Activated naive CD4-positive, alpha-beta T cell treated with anti-CD3 and anti-CD28 coated beads, Interleukin-2, amount 50 U/mL, for 16 hours (primary cell): ENCODE measurements at regions not wholly inside any gene's neighbourhood (a gene's known extent, or its start where the extent isn't known, plus 50 kb on each side); places are given as distances from the start of the nearest gene placed in this dataset.
"Not testable (repeated sequence)": the region's sequence is repeated elsewhere in the genome, so short reads cannot be mapped to it uniquely, and the experiment has no call there.

Experiments
- DNase-seq: peaks from one replicate; pipeline ENCODE4 v3.0.0-alpha.2; 2020

- no peak for DNase-seq
These were observed 152.2 kb downstream of the LIPI start for GRCh38 chr21:14058566-14058965.

GRCh38 chr21:14057841-14058481, 152.8 kb downstream of the LIPI start:
- DNase-seq = not testable (repeated sequence)

- DNase-seq = no peak
These were observed 153.4 kb downstream of the LIPI start for GRCh38 chr21:14057313-14057712.

DNA sequence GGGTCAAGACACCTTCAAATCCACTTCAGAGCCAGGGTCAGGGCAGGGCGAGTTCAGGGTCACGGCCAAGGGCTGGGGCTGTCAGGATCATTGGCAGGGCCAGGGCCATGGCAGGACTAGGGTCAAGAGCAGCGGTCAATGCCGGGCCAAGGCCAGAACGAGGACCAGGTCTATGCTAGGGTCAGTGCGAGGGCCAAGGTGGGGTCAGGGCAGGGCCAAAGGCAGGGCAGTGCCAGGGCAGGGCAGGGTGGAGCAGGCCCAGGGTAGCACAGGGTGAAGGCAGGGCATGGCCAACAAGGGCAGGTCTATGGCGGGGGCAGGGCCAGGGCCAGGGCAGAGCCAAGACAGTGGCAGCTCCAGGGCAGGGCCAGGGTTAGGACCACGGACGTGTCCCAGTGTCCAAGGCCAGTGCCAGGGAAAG, 154.0 kb downstream of the LIPI start:
- DNase-seq = no peak

DNA sequence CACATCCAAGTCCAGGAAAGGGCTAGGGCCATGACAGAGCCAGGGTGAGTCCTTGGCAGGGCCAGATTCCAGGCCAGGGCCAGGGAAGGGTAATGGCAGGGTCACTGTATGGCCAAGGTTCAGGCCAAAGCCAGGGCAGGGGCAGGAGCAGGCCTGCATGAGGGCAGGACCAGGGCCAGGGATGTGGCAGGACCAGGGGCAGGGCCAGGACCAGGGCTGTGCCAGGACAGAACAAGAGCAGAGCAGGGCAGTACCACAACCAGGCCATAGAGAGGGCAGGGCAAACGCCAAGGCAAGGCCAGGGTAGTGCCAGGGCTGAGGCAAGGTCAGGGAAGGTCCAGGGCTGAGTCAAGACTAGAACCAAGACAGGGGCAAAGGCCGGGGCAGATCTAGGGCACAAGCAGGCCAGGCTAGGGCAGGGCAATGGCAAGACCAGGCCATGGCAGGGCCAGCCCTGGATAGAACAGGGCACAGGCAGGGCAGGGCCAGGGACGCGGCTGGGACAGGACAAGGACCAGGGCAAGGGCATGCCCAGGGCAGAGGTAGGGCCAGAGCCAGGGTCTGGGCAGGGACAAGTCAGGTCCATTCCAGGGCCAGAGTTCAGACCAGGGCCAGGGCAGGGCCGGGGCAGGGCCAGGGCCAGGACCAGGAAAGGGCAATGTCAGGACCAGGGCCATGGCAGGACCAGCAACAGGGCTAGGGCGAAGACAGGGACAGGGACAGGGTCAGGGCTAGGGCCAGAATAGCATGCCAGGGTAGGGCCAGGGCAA, 154.8 kb downstream of the LIPI start:
- not testable (repeated sequence) for DNase-seq

DNA sequence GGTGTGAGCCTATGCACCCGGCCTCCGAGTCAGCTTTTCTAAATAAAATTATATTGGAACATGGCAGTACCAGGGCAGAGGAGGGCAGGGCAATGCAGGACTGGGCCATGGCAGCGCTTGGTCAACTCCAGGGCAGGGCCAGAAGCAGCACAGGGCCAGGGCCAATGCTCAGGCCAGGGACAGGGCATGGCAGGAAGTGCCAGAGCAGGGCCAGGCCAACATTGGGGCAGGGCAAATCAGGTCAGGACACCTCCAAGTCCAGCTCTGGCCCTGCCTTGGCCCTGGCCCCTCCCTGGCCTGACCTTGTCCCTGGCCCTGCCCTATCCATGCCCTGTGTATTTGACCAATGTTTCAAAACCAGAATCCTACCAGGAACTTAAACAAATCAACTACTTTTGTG, 156.1 kb downstream of the LIPI start:
- no peak for DNase-seq

GRCh38 chr21:14050121-14050520, 160.6 kb downstream of the LIPI start:
- no peak for DNase-seq

GRCh38 chr21:14046401-14046800, 164.4 kb downstream of the LIPI start:
- DNase-seq = no peak

DNA sequence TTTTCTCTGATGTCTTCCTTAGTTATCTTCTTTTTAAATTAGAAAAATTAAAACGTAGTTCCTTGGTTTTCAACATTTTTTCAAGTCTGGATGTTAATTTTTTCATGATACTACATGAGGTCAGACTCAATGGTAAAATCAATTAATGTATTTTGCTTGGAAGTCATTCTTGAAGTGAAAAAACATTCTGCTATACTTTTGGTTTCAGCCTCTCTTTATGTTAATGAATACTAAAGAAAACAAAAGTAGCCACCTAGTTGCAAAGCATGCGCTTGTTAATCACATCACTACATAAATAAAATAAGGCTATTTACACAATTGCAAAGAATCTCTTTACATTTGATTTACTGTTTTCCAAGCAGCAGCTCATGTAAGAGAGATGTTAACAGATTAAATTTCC, 170.4 kb downstream of the LIPI start:
- no peak for DNase-seq

DNA sequence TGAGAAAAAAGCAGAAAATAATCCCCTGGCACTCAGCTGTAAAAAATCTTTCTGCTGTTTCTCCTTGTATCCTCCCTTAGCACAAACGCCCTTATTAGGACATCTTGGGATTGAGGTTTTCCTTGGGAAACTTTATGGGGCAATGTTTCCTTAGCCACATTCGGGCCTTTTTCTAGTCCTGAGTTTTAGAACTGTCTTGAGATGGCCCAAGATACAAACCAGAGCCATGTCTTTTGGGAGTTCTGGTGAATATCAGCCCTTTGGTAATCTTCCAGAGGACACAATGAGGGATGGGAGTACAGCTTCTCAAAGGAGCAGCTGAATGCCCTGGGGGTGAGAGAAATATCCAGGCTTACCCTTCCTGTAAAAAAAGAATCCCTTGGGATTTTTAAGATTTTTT, 182.1 kb downstream of the LIPI start:
- DNase-seq = not testable (repeated sequence)

- peak; percentile 86 for DNase-seq
These were observed 183.4 kb downstream of the LIPI start for GRCh38 chr21:14027235-14027869.

- DNase-seq = not testable (repeated sequence)
These were observed 190.6 kb downstream of the LIPI start for GRCh38 chr21:14020108-14020507.

DNA sequence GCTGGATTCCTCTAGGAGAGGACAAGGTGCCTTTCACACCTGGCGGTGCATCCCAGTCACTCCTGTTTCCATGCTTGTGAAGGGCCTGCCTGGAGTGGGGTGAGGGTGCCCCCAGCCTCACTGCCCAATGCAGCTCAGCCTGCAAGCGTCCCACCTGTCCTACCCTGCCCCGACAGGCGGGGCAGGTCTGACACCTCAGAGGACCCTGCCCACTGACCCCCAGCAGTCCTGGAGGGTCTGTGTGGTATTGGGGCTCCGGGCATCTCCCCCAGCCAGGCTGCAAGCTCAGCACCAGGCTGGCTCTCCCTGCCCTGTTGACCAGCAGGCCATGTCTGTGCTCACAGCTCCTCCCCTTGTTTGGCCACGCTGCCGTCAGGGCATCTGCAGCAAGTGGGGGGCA, 194.9 kb downstream of the LIPI start:
- not testable (repeated sequence) for DNase-seq

GRCh38 chr21:14013623-14014498, 196.9 kb downstream of the LIPI start:
- not testable (repeated sequence) for DNase-seq

GRCh38 chr21:14013056-14013603, 197.6 kb downstream of the LIPI start:
- no peak for DNase-seq

DNA sequence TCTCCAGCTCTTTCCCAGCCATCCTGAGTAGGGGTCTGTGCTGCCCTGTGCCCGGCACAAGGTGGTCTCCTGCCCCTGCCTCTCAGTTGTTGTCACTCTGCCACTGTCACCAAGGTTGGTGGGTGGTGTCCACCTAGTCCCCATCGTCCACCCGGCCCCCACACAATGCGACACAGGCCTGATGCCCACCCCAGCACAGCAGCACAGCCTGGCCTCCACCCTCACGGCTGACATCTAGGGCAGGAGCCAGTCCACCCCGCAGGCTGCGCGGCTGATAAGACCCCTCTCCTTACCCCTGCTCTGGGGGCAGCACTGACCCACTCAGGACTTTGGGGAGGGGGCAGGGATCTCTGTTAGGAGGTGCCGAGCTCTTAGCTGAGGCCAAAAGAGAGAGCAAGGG, 198.3 kb downstream of the LIPI start:
- no peak for DNase-seq

GRCh38 chr21:14011751-14012150, 199.0 kb downstream of the LIPI start:
- not testable (repeated sequence) for DNase-seq

GRCh38 chr21:14011149-14011548, 199.6 kb downstream of the LIPI start:
- DNase-seq = not testable (repeated sequence)

DNA sequence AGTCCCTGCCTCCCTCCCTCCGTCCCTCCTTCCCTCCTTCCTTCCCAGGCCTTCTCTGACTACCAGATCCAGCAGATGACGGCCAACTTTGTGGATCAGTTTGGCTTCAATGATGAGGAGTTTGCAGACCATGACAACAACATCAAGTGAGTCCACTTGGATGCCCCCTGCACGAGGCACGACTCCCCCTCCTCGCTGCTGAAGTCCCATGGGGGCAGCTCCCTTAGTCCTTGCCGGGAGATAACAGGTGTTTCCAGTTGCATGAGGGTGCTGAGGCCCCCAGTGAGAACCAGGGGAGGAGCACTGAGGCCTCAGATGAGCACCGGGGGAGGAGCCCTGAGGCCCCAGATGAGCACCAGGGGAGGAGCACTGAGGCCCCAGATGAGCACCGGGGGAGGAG, 200.0 kb downstream of the LIPI start:
- no peak for DNase-seq

DNA sequence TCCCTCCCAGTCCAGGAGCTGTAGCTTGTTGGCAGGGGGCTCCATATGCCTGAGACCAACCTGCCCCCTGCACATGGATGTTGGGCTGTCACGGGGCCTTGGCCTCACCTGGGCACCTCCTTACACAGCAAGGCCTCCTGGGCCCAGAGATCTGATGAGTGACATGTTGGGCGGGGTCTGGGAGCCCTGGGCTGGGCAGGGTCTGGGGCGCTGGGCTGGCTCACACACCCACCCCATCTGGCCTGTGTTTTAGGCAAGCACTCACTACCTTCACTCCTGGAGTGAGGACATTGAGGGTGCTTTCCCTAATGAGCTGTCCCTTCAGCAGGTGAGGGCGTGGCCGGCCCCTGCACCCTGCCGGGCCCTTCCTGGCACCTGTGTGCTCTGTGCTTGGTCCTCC, 200.8 kb downstream of the LIPI start:
- not testable (repeated sequence) for DNase-seq

DNA sequence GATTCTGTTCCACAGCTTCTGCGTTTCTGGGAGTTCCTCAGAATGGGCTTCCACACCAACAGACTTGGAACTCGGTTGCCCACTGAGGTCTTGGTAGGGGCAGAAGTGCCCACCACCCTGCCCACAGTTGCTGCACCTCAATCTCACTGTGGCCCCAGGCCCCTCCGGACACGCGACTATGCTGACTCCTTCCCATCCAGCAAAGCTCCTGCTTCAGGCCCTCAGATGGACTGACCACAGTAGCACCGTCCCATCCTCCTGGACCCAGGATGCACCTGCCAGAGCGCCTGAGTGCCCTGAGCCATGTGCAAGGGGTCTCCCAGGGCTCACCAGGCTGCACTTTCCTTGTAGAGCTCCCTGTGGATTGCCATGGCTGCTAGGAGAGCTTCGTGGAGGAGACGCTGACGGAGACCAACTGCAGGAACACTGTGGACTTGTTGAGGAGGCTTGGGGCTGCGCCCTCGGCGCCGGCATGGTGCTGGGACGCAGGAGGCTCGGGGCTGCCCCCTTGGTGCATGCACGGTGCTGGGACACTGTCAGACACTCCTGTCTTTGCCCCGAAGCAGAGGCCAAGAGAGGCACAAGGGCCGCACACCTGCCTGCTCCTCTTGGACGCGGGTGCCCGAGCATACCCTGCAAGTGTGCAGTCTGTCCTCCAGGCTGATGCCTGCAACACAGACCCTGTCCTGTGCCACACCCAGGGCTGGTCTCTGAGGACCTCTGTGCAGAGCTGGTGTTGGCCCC, 201.3 kb downstream of the LIPI start:
- DNase-seq = not testable (repeated sequence)

- DNase-seq = not testable (repeated sequence)
These were observed 202.3 kb downstream of the LIPI start for GRCh38 chr21:14008436-14008835.
